NT2/D1 (cell line): ENCODE measurements at regions not wholly inside any gene's neighbourhood (a gene's known extent, or its start where the extent isn't known, plus 50 kb on each side); places are given as distances from the start of the nearest gene placed in this dataset.

Experiments used
- SUZ12 ChIP-seq: IDR thresholded peaks from 2 replicates; pipeline ENCODE4 v1.6.1; 2011; ENCODE audit not compliant: insufficient read length, insufficient read depth; ENCODE audit errors: extremely low read depth
- ZNF274 ChIP-seq: IDR thresholded peaks from 2 replicates; pipeline ENCODE4 v1.6.1; 2011; ENCODE audit warnings: mild to moderate bottlenecking, low read depth, low read length

DNA sequence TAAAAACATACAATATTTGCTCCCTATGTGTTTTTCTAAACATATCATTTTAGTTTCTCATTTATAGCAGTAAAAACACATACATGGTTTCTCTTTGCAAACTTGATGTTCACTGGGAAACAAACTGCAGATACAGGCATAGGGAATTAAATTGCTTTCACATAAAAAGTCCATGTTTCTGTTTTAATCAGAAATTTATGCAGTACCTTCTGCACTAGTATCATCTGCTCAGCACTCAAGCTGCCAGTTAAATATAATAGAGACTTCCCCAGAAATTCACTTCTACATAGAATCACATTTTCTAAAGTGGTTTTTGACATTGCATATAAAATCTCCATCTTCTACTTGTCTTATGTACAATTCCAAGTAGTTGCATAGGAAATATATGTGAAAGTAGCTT is 1107.3 kb upstream of the NRXN1 start:
- TF ChIP-seq ZNF274 = no peak
- TF ChIP-seq SUZ12 = no peak
